K562 (cell line): ENCODE measurements at regions not wholly inside any gene's neighbourhood (a gene's known extent, or its start where the extent isn't known, plus 50 kb on each side); places are given as distances from the start of the nearest gene placed in this dataset.

Source experiments
- MAZ ChIP-seq, 2 experiments: fragments of 450-650 bp in 1 of 2; sonication (generic) in 1 of 2; formaldehyde crosslinking; IDR thresholded peaks in 1 of 2; conservative IDR thresholded peaks in 1 of 2; 2 replicates each; pipeline versions ENCODE4 v1.4.0 to v1.5.0; 2020; ENCODE audit warnings: mild to moderate bottlenecking in 1 of 2, missing genetic modification reagents in 1 of 2
- MEF2A ChIP-seq: IDR thresholded peaks from 2 replicates; pipeline ENCODE4 v1.6.1; 2011; ENCODE audit warnings: low read depth, mild to moderate bottlenecking, low read length, moderate library complexity; ENCODE audit not compliant: control insufficient read depth
- MXI1 ChIP-seq: IDR thresholded peaks from 2 replicates; pipeline ENCODE4 v1.6.1; 2011; ENCODE audit warnings: low read depth, mild to moderate bottlenecking, improper control_type of control experiment, low read length
- POLR2AphosphoS5 ChIP-seq: IDR thresholded peaks from 2 replicates; pipeline ENCODE4 v1.6.1; 2011; ENCODE audit warnings: mild to moderate bottlenecking, low read depth, low read length, moderate library complexity; ENCODE audit not compliant: control insufficient read depth, insufficient read depth
- POU5F1 ChIP-seq: fragments of 150-350 bp; IDR thresholded peaks from 2 replicates; pipeline ENCODE4 v1.6.1; 2014; ENCODE audit warnings: borderline replicate concordance, low read length, low read depth, mild to moderate bottlenecking; ENCODE audit not compliant: partially characterized antibody
- SETDB1 ChIP-seq: IDR thresholded peaks from one replicate; pipeline ENCODE4 v1.6.1; 2012; ENCODE audit warnings: low read length, control low read depth, inconsistent platforms
- SOX6 ChIP-seq: fragments of 450-650 bp; IDR thresholded peaks from 2 replicates; pipeline ENCODE4 v1.6.1; 2014; ENCODE audit warnings: mild to moderate bottlenecking
- TAF1 ChIP-seq: IDR thresholded peaks from 2 replicates; pipeline ENCODE4 v1.6.1; 2011; ENCODE audit warnings: mild to moderate bottlenecking, low read length, moderate library complexity; ENCODE audit not compliant: insufficient read depth, control insufficient read depth, severe bottlenecking; ENCODE audit errors: extremely low read depth
- TRIM24 ChIP-seq, 2 experiments: fragments of 450-650 bp; IDR thresholded peaks; 2 replicates each; pipeline ENCODE4 v1.6.1; 2016
- ZNF583 ChIP-seq: fragments of 250-450 bp; sonication (Bioruptor Pico); IDR thresholded peaks from 2 replicates; pipeline ENCODE4 v1.4.0; 2020
- TF ChIP-seq, protein P1 (sequence below): fragments of 450-650 bp; IDR thresholded peaks from 2 replicates; pipeline ENCODE4 v1.6.1; 2017; ENCODE audit warnings: mild to moderate bottlenecking, moderate library complexity
- TF ChIP-seq, protein P2 (sequence below): fragments of 250-450 bp; sonication (Bioruptor Pico); IDR thresholded peaks from 2 replicates; pipeline ENCODE4 v1.5.0; 2022; ENCODE audit warnings: mild to moderate bottlenecking
- TF ChIP-seq, protein P3 (sequence below), 3 experiments: IDR thresholded peaks in 2 of 3; conservative IDR thresholded peaks in 1 of 3; 2 replicates each; pipeline ENCODE4 v1.5.1; 2011 to 2012; ENCODE audit warnings: low read length in 3 of 3, mild to moderate bottlenecking in 3 of 3, control low read depth in 2 of 3, improper control_type of control experiment in 1 of 3, inconsistent platforms in 1 of 3, low read depth in 1 of 3, mixed read lengths in 1 of 3, moderate library complexity in 1 of 3; ENCODE audit not compliant: insufficient read depth in 2 of 3

DNA sequence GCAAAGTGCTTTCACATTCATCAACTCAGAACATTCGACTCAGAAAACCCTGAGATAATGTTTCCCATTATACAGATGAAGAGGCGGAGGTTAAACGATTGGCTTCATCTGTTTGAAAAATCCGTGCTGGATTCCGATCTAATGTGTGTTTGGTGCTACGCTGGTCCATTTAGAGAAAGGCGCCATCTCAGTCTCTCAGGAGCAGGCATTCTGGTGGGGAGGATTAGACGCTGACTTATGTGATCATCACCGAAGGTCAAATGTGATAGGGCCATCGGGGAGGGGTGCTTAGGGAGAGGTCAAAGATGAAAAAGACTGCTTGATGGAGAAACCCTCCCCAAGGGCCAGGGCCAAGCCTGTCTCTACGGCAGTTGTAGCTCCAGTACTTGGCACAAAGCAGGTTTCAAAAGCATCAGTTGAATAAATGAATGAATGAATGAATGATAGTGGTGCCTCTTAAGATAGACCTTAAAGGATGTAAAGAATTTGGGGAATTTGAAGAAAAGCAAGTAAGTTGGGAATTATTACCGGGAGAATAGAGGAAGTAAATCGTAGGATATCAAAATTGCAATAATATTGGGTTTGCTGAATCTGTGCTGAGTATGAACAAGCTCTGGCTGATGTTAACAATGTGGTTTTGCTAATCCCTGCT lies 160.6 kb upstream of the SHB start:
- TF ChIP-seq, protein P1, sequence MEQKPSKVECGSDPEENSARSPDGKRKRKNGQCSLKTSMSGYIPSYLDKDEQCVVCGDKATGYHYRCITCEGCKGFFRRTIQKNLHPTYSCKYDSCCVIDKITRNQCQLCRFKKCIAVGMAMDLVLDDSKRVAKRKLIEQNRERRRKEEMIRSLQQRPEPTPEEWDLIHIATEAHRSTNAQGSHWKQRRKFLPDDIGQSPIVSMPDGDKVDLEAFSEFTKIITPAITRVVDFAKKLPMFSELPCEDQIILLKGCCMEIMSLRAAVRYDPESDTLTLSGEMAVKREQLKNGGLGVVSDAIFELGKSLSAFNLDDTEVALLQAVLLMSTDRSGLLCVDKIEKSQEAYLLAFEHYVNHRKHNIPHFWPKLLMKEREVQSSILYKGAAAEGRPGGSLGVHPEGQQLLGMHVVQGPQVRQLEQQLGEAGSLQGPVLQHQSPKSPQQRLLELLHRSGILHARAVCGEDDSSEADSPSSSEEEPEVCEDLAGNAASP: no peak
- TF ChIP-seq SETDB1 (no peak), TAF1 (no peak), MXI1 (no peak), MAZ (CRISPR knock-in tag; conservative IDR thresholded peaks at IDR 0.05 in 1 of 2, IDR thresholded peaks at IDR 0.05 in 1 of 2) (no peak), TRIM24 (IDR thresholded peaks at IDR 0.05) (no peak), POLR2AphosphoS5 (no peak), SOX6 (no peak), MEF2A (no peak), ZNF583 (CRISPR knock-in tag) (no peak), POU5F1 (no peak)
- TF ChIP-seq, protein P2, sequence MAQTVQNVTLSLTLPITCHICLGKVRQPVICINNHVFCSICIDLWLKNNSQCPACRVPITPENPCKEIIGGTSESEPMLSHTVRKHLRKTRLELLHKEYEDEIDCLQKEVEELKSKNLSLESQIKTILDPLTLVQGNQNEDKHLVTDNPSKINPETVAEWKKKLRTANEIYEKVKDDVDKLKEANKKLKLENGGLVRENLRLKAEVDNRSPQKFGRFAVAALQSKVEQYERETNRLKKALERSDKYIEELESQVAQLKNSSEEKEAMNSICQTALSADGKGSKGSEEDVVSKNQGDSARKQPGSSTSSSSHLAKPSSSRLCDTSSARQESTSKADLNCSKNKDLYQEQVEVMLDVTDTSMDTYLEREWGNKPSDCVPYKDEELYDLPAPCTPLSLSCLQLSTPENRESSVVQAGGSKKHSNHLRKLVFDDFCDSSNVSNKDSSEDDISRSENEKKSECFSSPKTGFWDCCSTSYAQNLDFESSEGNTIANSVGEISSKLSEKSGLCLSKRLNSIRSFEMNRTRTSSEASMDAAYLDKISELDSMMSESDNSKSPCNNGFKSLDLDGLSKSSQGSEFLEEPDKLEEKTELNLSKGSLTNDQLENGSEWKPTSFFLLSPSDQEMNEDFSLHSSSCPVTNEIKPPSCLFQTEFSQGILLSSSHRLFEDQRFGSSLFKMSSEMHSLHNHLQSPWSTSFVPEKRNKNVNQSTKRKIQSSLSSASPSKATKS: no peak
- TF ChIP-seq, protein P3, sequence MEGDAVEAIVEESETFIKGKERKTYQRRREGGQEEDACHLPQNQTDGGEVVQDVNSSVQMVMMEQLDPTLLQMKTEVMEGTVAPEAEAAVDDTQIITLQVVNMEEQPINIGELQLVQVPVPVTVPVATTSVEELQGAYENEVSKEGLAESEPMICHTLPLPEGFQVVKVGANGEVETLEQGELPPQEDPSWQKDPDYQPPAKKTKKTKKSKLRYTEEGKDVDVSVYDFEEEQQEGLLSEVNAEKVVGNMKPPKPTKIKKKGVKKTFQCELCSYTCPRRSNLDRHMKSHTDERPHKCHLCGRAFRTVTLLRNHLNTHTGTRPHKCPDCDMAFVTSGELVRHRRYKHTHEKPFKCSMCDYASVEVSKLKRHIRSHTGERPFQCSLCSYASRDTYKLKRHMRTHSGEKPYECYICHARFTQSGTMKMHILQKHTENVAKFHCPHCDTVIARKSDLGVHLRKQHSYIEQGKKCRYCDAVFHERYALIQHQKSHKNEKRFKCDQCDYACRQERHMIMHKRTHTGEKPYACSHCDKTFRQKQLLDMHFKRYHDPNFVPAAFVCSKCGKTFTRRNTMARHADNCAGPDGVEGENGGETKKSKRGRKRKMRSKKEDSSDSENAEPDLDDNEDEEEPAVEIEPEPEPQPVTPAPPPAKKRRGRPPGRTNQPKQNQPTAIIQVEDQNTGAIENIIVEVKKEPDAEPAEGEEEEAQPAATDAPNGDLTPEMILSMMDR (IDR thresholded peaks at IDR 0.05 in 2 of 3, conservative IDR thresholded peaks at IDR 0.05 in 1 of 3; ENCODE audit: insufficient read depth in 2 of 3, low read depth in 1 of 3, low read length in 3 of 3): no peak
